GM12873 (cell line): ENCODE measurements at regions not wholly inside any gene's neighbourhood (a gene's known extent, or its start where the extent isn't known, plus 50 kb on each side); places are given as distances from the start of the nearest gene placed in this dataset.
A peak's percentile ranks its signal among the peaks of the same experiment; 100 is the strongest.

Experiments
- TF ChIP-seq, protein P1 (sequence below): IDR thresholded peaks from 2 replicates; pipeline ENCODE4 v1.5.1; 2012; ENCODE audit warnings: low read depth, mild to moderate bottlenecking, moderate library complexity, low read length, control low read depth; ENCODE audit not compliant: insufficient read depth; ENCODE audit errors: missing control alignments

DNA sequence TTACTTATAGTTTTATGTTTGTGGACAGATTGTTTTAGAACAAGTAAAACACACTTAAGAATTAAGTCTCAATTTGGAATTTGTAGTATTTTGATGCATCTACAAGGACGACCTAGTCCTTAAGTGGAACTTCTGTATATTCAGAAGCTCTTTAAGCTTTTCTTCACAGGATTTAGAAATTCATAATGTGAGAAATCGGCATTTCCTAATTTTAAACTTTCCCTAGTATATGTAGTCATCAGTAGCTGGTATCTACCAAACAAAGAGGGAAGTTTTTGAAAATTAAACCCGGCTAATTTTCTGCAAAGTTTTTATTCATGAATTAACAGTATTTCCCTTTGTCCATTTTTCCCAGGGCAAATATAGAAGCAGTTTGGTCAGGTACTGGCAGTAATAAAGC is 203.6 kb downstream of the CDRT15L2 start:
- TF ChIP-seq, protein P1, sequence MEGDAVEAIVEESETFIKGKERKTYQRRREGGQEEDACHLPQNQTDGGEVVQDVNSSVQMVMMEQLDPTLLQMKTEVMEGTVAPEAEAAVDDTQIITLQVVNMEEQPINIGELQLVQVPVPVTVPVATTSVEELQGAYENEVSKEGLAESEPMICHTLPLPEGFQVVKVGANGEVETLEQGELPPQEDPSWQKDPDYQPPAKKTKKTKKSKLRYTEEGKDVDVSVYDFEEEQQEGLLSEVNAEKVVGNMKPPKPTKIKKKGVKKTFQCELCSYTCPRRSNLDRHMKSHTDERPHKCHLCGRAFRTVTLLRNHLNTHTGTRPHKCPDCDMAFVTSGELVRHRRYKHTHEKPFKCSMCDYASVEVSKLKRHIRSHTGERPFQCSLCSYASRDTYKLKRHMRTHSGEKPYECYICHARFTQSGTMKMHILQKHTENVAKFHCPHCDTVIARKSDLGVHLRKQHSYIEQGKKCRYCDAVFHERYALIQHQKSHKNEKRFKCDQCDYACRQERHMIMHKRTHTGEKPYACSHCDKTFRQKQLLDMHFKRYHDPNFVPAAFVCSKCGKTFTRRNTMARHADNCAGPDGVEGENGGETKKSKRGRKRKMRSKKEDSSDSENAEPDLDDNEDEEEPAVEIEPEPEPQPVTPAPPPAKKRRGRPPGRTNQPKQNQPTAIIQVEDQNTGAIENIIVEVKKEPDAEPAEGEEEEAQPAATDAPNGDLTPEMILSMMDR: no peak

DNA sequence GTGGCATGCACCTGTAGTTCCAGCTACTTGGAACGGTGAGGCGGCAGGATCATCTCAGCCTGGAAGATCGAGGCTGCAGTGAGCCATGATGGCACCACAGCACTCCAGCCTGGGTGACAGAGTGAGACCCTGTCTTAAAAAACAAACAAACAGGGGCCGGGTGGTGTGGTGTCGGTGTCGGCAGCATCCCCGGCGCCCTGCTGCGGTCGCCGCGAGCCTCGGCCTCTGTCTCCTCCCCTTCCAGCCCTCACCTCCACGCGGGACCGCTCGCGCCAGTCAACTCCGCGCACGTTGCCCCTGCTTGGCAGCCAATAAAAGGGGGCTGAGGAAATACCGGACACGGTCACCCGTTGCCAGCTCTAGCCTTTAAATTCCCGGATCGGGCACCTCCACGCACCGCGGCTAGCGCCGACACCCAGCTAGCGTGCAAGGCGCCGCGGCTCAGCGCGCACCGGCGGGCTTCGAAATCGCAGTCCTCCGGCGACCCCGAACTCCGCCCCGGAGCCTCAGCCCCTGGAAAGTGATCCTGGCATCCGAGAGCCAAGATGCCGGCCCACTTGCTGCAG is 204.7 kb downstream of the CDRT15L2 start:
- TF ChIP-seq, protein P1: no peak

DNA sequence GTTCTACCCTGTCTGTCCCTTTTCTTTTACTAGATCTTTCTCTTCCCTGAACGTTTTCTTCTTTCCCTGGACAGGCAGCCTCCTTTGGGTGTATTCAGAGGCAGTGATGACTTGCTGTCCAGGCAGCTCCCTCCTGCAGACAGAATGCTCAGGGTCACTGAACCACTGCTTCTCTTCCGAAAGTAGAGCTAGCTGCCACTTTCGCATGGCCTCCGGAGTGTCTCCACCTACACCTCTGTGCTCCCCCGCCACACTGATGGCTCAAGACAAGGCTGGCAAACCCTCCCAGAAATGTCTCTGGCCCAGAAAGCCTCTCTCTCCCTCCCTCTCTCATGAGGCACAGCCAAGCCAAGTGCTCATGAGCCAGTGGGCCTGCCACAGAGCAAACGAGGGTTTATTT is 207.8 kb downstream of the CDRT15L2 start:
- TF ChIP-seq, protein P1: no peak

DNA sequence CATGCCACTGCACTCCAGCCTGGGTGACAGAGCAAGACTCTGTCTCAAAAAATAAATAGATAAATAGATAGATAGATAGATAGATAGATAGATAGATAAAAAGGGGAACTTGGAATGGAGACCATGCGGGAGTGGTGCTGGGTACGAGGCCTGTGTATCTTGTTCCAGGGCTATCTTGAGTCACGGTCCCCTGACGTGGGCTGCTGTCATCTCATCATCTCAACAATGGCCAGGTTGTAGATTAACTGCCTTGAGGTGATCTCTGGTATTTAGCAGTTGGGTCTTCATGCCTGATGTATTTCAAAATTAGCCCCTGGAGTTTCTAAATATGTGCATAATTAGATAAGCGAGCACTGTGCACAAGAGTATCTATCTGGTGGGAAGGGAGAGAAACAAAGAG is 212.1 kb downstream of the CDRT15L2 start:
- TF ChIP-seq, protein P1: no peak

DNA sequence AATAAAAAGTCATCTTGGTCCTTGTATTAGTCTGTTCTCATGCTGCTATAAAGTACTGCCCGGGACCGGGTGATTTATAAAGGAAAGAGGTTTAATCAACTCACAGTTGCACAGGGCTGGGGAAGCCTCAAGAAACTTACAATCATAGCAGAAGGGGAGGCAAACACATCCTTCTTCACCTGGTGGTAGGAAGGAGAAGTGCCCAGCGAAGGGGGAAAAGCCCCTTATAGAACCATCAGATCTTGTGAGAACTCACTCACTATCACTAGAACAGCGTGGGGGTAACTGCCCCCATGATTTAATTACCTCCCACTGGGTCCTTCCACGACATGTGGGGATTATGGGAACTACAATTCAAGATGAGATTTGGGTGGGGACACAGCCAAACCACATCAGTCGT is 215.0 kb downstream of the CDRT15L2 start:
- TF ChIP-seq, protein P1: peak; percentile 22

DNA sequence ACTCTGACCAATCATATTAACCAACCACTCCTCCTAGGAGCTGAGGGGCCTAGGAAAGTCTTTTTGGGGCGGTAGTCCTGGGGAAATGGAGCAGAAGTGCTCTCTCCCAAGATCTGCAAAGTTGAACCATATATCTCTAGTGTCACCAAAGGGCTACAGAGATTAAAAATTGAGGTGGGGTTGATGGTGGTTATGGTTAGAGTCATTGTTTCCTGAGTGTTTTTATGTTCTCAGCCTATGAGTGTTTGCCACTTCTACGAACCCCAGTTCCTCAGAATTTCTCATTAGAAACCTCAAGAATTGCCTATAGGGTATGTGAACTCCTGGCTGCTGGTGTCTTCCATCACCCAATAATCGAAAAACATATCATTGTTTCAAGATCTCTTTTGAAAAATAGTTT is 217.8 kb downstream of the CDRT15L2 start:
- TF ChIP-seq, protein P1: no peak

DNA sequence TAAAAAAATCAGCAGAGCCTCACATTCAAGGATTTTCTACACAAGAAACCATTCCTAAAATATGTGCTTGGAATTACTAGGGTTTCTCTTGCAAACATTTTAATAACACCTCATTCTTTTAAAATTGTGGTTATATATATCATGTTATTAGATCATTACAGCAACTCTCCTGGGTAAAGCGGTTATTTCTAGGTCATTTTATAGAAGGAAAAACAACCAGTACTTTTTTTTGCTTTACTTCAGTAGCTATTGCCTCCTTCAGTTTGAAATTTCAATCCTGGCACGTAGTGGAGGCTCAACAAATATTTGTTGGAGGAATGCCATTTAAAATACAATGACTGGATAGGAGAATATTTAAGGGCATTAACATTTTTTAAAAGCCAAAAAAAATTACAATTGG is 220.6 kb downstream of the CDRT15L2 start:
- TF ChIP-seq, protein P1: no peak
